CD4-positive, alpha-beta T cell treated with Interleukin-15 for 4 hours (primary cell): ENCODE measurements at regions not wholly inside any gene's neighbourhood (a gene's known extent, or its start where the extent isn't known, plus 50 kb on each side); places are given as distances from the start of the nearest gene placed in this dataset.

ENCODE experiments used
- DNase-seq: peaks from one replicate; pipeline ENCODE4 v3.0.0-alpha.2; 2020; ENCODE audit warnings: low spot score

DNA sequence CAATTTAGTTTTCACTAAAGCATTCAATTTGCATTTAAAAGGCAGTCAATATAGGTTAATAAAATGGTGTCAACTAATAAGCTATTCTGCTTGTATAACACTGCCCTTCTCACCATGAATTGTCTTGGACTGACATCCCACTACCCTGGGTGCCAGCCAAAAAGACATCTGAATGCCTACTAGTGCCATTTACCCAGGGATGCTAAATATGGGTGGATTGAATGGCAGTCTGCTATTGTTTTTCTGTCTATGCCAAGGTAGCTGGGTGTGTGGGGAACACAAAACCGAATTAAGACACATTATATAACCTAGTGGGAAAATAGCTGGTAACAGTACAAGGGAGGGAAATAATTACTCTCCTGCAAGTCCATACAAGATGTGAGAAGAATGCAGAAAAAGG is 240.0 kb upstream of the CFAP20DC start:
- DNase-seq: no peak

DNA sequence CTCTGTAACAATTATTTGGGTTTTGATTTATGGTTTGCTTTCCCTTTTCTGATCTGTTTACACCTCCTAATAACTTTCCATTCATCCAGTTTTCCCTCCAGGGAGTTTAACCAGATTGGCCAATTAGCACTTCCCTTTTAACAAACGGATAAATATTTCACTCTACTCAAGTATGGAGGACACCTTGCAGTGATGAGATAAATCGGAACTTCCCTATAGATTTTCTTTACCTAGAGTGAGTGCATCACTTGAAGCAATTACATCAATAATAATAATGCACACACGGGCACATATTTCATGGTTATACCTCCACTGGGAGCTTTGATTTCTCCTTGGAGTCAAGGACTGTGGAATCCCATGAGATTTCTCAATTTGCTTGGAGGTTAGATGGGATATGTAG is 239.1 kb upstream of the CFAP20DC start:
- DNase-seq: no peak

DNA sequence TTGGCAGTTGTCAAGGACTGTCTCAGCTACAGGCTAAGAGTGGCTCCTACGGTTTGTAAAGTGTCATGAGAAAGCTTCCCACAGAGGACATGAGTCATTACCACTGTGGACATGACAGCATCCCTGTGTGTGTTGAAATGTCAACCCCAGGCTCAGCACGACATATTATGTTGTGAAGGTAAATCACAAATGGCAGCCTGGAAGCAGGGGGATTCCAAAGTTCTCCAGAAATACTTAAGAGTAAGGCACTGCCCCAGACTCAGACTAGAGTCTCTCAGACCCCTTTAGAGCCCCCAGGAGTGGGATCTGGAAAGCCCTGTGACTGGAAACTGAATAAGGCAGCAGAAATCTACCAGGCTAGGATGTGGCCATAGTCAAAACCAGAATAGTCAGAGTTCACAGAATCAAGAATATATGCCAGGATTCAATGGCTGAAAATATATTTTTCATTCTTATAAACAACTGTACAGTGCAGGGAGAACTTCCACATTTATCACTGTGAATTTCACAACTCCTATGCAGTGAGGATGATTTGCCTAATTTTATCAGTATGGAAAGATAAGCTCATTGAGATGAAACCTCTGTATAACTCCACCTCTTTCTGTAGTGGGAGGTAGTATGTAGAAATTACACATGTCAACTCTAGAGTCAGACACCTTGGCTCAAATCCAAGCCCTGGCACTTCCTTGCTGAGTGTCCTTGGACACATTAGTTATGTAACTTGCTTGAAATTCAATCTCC is 237.1 kb upstream of the CFAP20DC start:
- no peak for DNase-seq

DNA sequence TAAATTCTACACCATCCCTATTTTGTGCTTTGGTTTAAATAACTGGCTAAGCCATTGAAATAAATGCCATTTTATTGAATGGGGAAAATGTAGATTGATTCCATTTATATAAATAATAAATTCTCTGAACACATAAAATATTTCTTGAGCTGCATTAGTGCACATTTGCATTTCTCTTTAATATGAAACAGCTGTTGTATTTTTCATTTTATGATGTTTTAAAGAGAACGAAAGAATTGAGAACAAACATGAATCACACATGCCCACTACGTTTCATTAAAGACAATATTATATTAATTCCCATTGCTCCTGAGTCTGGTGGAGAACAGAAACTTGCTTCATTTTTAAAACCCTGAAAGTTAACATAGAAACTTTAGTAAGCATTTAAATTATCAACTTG is 235.7 kb upstream of the CFAP20DC start:
- no peak for DNase-seq

DNA sequence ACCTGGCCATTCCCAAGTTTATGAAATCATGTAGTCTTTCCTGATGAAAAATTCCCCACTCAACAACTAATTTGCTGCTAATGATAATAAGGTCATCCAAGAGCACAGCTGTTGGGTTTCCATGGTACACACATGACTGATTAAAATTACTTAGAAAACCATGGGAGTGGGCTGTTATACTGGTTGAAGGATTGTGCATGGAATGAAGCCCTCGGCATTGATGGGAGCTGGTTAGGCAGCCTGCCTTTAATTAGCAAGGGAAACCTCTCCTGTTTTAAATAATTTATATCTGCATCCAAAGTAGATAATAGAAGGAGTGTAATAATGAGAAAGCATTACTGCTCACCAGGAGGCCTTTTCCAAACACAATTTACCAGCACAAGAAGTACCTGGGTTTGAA is 235.1 kb upstream of the CFAP20DC start:
- DNase-seq: no peak

DNA sequence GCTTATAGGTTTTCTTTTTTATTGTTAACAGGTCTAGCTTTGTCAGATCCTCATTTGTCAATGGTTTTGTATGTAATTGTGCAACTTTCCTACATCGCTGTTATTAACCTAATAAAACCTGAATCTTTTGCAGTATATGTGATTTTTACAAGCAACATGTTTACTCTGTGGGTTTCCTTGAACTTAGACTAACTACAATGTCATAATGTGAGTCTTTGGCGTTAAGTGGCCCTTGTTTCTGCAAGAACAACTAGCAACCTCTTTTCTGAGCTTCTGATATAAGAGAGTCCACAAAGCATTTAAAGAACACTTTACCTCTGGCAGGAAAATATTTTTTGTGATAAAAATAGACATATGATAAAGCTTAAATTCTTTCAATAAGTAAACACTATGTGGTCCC is 230.3 kb upstream of the CFAP20DC start:
- no peak for DNase-seq

DNA sequence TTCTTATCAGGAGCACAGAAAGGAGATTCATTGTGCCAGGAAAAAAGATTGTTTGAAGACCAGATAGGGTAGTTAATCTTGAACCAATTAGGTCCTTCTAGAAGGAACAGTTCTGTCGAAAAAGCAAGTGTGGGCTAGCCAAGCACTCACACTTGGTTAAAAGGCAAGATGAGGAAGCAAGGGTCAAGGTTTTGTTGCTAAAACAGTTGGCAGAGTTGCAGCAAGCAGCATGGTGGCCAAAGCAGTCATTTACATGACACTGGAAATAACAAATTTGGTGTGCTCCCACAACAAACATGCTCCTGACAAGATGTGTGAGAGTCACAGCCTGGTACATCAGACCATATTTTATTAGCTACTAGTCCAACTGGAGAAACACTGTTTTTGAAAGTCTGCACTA is 228.0 kb upstream of the CFAP20DC start:
- DNase-seq: no peak

DNA sequence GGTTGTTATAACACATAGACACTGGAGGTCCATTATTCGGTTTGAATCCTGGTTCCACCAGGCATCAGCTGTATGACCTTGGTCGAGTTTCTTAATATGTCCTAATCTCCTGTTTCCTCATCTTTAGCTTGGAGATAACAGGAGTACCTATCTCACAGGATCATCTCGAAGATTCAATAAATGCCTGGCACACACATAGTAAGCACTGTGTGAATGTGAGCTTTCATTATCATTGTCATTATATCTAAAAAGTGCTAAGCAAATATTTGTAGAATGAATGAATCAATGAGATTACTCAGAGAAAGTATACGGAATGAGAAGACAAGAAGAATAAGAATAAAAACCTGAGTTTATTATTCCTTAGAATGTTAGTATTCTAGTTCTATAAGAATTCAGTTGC is 227.4 kb upstream of the CFAP20DC start:
- DNase-seq: no peak

DNA sequence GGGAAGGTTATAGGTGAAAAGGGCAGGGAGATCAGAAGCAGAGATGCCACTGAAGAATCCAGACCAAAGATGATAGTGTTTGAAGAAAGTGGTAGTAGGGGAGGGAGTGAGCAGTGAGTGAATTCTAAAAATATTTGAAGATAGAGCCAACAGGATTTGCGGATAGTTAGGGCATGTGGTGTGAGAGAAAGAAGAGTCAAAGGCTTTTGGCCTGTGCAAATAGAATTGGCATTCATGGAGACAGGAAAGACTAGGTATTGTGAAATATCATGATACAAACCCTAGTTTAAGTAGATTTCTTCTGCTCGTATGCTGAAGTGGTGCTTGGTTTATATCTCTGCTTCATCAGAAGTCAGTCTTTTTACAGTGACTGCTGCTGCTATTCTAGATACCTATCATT is 224.2 kb upstream of the CFAP20DC start:
- DNase-seq: no peak

DNA sequence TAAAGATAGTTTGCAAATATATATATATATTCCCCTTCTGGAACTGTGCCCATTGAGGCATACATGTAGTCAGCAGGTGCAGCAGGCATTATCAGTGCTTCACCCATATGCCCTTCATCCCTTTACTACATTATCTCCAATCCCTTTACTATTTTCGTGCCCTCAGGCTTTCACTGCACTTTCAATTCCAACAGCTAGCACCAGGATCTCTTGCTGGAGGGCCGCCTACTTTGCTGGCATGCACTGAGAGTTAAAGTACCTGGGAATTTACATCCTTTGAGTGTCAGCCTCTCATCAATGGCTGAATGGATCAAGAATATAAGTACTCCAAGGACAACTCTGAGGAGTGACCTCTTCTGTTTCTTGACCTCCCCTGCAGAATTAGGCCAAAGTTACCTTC is 222.1 kb upstream of the CFAP20DC start:
- DNase-seq: no peak

DNA sequence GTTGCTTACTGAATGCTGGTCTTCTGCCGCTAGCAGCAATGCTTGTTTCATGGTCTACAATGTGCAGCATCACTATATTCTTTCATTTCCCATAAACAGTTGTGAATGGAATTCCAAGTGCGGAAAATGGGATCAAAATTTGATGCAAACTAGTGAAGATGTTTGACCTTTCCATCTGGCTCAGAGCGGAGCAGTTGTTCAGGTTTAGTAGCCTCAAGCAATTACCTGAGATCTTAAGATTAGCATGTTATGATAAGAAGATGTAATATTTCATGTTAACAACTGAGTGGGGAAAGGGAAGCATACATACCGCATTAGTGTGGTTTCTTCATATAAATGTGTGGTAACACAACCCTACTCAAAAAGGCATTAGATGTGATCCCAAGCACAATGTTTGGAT is 221.1 kb upstream of the CFAP20DC start:
- no peak for DNase-seq

DNA sequence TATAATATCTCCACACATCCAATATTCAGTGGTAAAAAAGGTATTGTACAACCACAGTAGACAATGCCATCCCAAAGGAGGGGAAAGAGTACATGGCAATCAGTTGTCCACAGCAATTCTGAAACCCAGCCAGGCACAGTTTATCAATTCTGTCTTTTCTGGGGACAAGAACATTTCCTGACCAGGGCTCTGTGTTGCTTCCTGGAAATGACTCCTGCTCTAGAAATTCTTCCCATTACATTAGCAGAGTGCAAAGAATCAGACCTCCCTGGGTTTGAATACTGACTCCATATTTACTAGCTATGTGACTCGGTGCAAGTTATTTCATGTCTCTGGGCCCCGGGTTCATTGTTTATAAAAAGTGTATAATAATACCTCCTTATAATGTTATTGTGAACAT is 220.4 kb upstream of the CFAP20DC start:
- DNase-seq: no peak

DNA sequence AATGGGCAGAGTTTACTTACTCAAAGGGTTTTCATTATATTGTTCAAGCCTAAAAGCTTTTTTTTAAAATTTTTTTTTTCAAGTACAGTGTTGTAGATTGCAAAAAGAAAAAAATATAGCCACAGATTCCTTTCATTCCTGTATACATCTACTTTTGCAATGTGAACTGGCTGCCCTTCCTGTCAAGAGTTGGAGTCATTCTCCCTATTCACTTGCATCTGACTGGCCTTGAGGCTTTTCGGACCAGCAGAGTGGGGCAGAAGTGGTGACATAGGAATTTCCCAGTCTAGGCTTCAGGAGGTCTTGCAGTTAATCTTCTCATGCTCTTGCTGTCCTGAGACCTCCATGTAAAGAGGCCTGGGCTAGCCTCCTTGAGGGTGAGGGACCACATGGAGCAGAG is 218.3 kb upstream of the CFAP20DC start:
- no peak for DNase-seq

DNA sequence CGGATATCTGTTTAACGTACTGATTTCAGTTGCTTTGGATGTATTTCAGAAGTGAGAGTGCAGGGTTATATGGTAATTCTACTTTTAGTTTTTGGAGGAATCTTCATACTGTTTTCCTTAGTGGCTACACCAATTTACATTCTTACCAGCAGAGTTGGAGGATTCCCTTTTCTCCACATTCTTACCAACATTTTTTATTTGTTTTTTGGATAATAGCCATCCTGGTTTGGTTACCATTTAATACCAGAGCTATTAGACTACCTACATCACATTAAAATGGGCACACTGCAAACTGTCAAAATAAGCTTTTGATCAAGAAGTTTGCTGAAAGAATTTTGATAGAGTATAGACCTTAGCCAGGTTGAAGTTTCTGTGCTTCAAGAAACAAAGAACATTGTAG is 217.2 kb upstream of the CFAP20DC start:
- DNase-seq: no peak

DNA sequence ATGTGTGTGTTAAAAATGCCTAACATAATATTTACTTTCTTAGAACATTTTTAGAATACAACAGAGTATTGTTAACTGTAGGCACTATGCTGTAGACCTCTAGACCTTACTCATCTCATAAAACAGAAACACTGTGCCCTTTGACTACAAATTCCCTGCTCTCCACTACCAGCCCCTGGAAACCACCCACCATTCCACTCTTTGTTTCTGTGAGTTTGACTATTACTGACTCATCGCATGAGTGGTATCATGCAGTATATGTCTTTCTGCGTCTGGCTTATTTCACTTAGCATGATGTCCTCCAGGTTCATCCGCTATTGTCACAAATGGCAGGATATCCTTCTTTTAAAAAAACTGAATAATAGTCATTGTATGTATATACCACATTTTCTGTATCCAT is 216.7 kb upstream of the CFAP20DC start:
- DNase-seq: no peak

DNA sequence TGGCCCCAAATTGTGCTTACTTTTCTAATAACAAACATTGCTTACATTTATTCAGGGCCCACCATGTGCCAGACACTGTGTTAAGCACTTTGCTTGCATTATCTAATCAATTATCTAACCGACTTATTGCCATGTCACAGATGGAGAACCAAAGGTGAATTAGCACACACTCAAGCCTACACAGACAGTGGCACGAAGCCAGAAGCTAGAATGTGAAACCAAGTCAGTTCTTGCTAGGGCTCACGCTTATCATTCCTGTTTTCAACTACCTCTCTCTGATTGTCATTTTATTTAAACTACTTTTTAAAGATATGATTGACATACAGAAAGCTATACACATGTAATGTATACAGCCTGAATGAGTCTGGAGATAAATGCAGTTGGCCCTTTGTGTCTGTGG is 215.7 kb upstream of the CFAP20DC start:
- no peak for DNase-seq

DNA sequence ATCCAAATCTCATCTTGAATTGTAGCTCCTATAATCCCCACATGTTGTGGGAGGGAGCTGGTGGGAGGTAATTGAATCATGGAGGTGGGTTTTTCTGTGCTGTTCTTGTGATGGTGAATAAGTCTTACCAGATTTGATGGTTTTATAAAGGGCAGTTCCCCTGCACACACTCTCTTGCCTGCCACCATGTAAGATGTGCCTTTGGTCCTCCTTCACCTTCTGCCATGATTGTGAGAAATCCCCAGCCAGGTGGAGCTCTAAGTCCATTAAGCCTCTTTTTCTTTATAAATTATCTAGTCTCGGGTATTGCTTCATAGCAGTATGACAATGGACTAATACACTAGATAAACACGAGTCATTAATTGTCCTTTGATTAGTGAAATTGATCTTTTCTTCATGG is 214.5 kb upstream of the CFAP20DC start:
- DNase-seq: no peak

DNA sequence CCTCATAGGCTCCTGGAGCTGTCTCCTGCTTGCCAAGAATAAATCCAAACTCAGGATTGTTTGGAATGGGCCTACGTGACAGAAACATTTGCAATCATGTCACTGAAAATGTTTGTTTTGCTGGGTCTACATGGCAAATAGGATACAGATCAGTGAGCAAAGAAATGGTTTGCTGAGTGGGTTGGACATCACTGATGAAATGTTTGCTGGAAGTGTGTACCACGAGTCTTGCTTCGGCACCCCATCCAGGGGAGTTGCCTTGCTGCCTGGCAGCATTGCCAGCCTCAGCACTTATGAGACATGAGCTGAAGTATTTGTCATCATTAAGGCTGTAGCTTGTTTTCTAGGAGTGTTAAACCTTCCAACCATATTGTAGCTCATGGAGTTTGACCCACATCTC is 213.3 kb upstream of the CFAP20DC start:
- no peak for DNase-seq

DNA sequence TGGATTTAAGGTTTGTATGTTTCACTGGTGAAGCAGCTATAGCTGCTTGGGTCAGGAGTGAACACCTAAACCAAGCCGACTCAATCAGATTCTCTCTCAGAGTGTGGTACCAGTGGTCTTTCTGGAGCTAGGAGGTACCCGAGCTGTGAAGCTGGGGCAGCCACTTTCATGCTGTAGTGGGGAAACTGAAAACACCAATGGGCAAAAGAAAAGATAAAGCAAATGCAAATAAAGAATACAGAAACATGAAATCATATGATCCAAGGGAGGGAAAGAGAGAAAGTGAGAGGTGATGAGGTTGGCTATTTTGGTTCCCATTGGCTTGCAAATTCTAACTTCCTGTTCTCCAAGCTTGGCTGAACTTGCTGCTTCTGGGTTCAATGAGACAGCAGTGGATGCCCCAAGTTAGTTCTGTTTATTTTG is 212.3 kb upstream of the CFAP20DC start:
- no peak for DNase-seq

DNA sequence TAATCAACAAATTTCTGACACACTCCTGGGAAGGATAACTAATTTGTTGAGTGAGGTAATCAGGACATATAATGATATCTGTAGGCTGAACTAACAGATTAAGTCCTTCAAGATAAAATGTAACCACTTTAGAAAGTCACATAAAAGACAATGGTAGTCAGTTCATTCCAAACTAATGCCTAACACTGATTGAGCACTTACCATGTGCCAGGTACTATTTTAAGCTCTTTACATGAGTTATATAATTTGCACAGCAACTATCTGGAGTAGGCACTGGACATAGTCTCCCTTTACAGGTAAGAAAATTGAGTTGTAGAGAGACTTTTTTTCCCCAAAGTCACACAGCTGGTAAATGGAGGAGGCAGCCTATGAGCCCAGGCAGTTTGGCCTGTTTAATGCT is 211.2 kb upstream of the CFAP20DC start:
- DNase-seq: no peak

DNA sequence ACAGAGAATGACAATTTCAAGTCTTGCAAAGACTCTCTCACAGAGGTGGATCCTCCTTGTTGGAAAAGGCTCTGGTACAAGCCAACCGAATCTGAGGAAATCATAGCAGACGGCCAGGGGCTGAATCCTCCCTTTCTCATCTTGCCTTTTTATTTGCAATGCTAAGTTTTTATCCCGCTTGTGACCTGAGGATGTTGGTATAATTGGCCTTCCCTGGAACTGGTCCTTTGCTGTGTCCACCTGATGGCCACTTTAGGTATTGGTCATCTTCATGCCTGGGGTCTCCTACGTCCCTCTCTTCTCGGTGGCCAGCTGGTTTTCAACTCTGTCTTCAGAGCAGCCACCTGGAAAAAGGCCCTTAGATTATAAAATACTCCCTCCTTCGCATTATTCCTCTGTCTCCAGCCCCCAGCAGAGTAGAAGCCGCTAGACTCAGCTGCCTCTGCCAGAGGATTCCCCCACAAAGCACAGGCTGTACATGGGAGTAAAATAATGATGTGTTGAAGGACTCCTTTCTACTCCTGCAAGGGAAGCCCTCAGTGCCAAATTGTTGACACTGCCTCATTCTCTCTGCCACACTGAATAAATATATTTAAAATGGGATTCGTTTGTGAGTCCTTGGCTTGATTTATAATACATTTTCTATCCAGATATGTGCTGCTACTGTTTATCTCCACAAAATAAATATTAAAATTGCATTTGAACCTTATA is 208.9 kb upstream of the CFAP20DC start:
- no peak for DNase-seq

DNA sequence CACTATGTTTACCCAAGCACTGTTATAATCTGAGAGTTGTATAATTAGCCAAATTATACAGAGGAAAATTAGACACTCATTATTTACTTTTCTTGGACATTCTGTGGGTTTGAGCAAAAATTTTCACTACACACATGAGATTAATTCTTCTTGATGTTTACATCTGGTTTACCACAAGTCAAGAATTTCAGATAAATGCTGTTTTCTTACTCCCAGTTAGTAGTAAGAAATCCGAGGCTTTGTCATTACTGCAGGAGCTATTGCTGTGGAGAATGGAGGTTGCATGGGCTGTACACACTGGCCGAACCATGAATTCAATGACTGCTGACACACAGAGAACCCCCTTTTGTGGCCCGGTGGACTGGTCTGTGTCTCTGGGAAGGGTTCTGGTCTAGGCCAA is 207.7 kb upstream of the CFAP20DC start:
- DNase-seq: no peak

DNA sequence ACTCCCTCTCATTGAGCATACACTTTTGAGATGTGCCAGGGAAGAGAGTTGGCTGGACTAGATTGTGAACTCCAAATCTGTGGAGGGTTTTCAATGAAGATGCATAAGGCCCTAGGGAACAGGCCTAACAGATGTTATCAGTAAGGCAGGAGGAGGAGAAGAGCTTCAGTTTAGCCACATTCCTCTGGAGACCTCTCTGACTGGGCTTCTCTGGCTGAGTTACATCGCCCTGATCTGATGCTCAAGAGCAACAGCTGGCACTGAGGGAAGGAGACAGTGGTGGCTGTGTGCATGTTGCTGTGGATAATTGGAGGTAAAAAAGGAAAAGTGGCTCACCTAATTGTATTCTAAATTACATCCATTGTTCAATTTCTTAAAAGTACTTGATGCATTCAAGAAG is 206.4 kb upstream of the CFAP20DC start:
- no peak for DNase-seq

DNA sequence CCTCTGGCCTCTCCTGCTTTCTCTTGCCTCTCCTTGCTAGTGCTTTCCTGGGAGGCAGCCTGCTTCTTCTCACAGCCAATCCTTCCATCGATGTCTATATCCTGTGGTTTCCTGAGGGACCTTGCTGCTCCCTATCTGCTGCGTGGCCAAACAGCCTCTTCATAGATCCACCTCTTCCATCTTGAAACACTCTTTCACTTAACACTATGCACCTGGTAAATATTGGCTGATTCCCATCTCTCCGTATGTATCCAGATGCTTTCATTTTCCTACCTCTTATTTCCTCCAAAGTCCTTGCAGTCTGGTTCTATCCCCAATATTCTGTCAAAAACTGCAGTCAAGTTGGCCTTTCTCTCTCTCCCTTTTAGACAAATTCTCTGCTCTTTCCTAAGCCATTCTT is 205.2 kb upstream of the CFAP20DC start:
- no peak for DNase-seq
